MCF 10A (cell line): ENCODE measurements at regions not wholly inside any gene's neighbourhood (a gene's known extent, or its start where the extent isn't known, plus 50 kb on each side); places are given as distances from the start of the nearest gene placed in this dataset.

Source experiments
- BruUV-seq: library from RNA; stranded (reverse); fragments of 400-500 nt; replicated peaks from 2 replicates; lab custom pipeline; 2021; lab: Mats Ljungman, UMichigan
- CTCF ChIA-PET: fragments of 300-600 bp; sonication (Branson Sonifier 250); formaldehyde crosslinking; extraction: SDS; loops from one replicate; lab custom pipeline; 2021; ENCODE audit warnings: antibody characterized with exemption, inconsistent platforms; lab: Yijun Ruan, JAX
- POLR2A ChIA-PET: fragments of 300-600, 350-650 bp; sonication (Branson Sonifier 250); formaldehyde crosslinking; extraction: SDS; loops from one replicate; lab custom pipeline; 2020; ENCODE audit warnings: antibody characterized with exemption, inconsistent platforms; lab: Yijun Ruan, JAX
- DNase-seq: peaks from one replicate; pipeline ENCODE4 v3.0.0-alpha.2; 2018; ENCODE audit not compliant: unreplicated experiment
- H3K27ac Mint-ChIP-seq: one replicate; pipeline ENCODE4 v1.8.0; 2022; ENCODE audit warnings: mild to moderate bottlenecking, low read depth, mixed read lengths; ENCODE audit not compliant: unreplicated experiment
- H3K27me3 Mint-ChIP-seq: one replicate; pipeline ENCODE4 v1.8.0; 2022; ENCODE audit warnings: mixed read lengths; ENCODE audit not compliant: insufficient read depth, unreplicated experiment
- H3K36me3 Mint-ChIP-seq: one replicate; pipeline ENCODE4 v1.8.0; 2022; ENCODE audit warnings: mild to moderate bottlenecking, moderate library complexity, mixed read lengths; ENCODE audit not compliant: insufficient read depth, unreplicated experiment
- H3K4me1 Mint-ChIP-seq: one replicate; pipeline ENCODE4 v1.8.0; 2022; ENCODE audit warnings: mixed read lengths; ENCODE audit not compliant: insufficient read depth, unreplicated experiment
- H3K4me3 Mint-ChIP-seq: one replicate; pipeline ENCODE4 v1.8.0; 2022; ENCODE audit warnings: mild to moderate bottlenecking, moderate library complexity, mixed read lengths; ENCODE audit not compliant: unreplicated experiment
- H3K9me3 Mint-ChIP-seq: one replicate; pipeline ENCODE4 v1.8.0; 2022; ENCODE audit warnings: mixed read lengths; ENCODE audit not compliant: unreplicated experiment
- intact Hi-C: fragments of 100-400 bp; cut with micrococcal nuclease; formaldehyde crosslinking; loops from 2 replicates; pipeline ENCODE4 v1.14.1; 2022
- TF ChIP-seq, protein P1 (sequence below): fragments of 200-600 bp; IDR thresholded peaks from one replicate; pipeline ENCODE4 v1.8.0; 2022; ENCODE audit warnings: antibody characterized with exemption, mild to moderate bottlenecking; ENCODE audit not compliant: unreplicated experiment

DNA sequence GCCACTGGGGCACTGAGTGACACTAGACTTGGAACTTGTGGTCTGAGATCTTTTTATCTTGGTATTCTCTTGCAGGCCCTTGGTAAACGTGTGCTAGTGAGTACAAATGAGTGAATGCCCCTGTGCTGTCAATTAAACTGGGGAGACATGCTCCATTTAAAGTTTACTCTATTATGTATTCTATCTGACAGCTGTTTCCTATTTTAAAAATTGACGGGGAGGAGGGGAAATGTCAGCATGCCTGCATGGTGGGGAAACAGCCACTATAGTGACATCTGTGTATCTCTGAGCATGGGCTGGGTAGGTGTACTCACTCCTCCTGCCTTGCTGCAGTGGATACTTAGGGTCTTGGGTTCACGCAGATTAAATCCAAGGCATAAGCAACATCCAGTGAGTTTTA lies 59.0 kb upstream of the IKBKE start:
- H3K4me1 Mint-ChIP-seq: no peaks in the 10 kb centered on the region
- TF ChIP-seq, protein P1, sequence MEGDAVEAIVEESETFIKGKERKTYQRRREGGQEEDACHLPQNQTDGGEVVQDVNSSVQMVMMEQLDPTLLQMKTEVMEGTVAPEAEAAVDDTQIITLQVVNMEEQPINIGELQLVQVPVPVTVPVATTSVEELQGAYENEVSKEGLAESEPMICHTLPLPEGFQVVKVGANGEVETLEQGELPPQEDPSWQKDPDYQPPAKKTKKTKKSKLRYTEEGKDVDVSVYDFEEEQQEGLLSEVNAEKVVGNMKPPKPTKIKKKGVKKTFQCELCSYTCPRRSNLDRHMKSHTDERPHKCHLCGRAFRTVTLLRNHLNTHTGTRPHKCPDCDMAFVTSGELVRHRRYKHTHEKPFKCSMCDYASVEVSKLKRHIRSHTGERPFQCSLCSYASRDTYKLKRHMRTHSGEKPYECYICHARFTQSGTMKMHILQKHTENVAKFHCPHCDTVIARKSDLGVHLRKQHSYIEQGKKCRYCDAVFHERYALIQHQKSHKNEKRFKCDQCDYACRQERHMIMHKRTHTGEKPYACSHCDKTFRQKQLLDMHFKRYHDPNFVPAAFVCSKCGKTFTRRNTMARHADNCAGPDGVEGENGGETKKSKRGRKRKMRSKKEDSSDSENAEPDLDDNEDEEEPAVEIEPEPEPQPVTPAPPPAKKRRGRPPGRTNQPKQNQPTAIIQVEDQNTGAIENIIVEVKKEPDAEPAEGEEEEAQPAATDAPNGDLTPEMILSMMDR: no peak
- H3K4me3 Mint-ChIP-seq: no peak overlapping the region
- intact Hi-C loops: no loop called here
- no peak for DNase-seq
- BruUV-seq: no TSS peak
- H3K36me3 Mint-ChIP-seq: peaks cover 15% of the 10 kb centered on the region
- no peaks in the 10 kb centered on the region for H3K27me3 Mint-ChIP-seq
- H3K9me3 Mint-ChIP-seq: no peaks in the 10 kb centered on the region
- H3K27ac Mint-ChIP-seq: no peak overlapping the region
- CTCF ChIA-PET: interaction anchor here (0.8 kb wide), 1 partner anchor 61 kb away, joined by 3 read pairs; no protein-coding TSS in a partner anchor
- POLR2A ChIA-PET: interaction anchor here (0.6 kb wide), 1 partner anchor 1174 kb away, joined by 4 read pairs; no protein-coding TSS in a partner anchor

GRCh38 chr1:206415942-206416341 lies 54.3 kb upstream of the IKBKE start:
- TF ChIP-seq, protein P1: no peak
- Mint-ChIP-seq H3K27ac (no peak overlapping the region), H3K27me3 (no peaks in the 10 kb centered on the region), H3K4me1 (peaks cover 14% of the 10 kb centered on the region), H3K36me3 (peaks cover 41% of the 10 kb centered on the region), H3K9me3 (no peaks in the 10 kb centered on the region), H3K4me3 (no peak overlapping the region)
- BruUV-seq: no TSS peak
- intact Hi-C loops: no loop called here
- ChIA-PET CTCF (interaction anchor here (1.1 to 1.2 kb wide), 2 partner anchors 14 to 27 kb away, joined by 3 to 4 read pairs; no protein-coding TSS in a partner anchor), POLR2A (interaction anchor here (0.6 to 6.9 kb wide), 2 partner anchors 15 to 328 kb away, joined by 3 to 26 read pairs; no protein-coding TSS in a partner anchor)
- DNase-seq: no peak

GRCh38 chr1:206417774-206418614 lies 52.3 kb upstream of the IKBKE start:
- Mint-ChIP-seq H3K27ac (peak overlapping the region; percentile 84), H3K27me3 (no peaks in the 10 kb centered on the region), H3K36me3 (peaks cover 51% of the 10 kb centered on the region), H3K4me3 (no peak overlapping the region), H3K9me3 (no peaks in the 10 kb centered on the region), H3K4me1 (peaks cover 14% of the 10 kb centered on the region)
- intact Hi-C loops: no loop called here
- no TSS peak for BruUV-seq
- TF ChIP-seq, protein P1: no peak
- ChIA-PET POLR2A (interaction anchor here (1.4 to 6.9 kb wide), 2 partner anchors 10 to 13 kb away, joined by 6 to 26 read pairs; no protein-coding TSS in a partner anchor), CTCF (interaction anchor here (0.6 to 1.9 kb wide), 7 partner anchors 22 to 1025 kb away, joined by 3 to 10 read pairs (median 4); no protein-coding TSS in a partner anchor)
- DNase-seq: no peak

DNA sequence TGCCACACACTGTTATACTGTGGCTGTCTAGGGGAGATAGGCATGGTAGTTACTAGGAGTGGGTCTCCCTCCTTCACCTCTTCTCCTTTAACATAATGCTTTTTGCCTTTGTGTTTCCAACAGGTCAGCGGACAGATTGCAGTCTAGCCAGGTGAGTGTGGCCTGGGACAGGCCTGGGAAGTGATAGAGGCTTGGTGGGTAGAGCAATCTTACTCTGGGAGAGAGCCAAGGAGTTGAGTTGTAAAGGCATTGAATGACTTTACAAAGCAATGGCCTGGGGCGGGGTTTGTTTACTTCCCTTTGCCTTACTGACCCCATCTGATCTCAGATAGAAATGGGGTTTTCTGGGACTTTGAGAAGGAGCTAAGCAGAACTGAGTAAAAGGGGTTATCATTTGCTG lies 51.0 kb upstream of the IKBKE start:
- Mint-ChIP-seq H3K27me3 (no peaks in the 10 kb centered on the region), H3K4me3 (no peak overlapping the region), H3K9me3 (no peaks in the 10 kb centered on the region), H3K4me1 (peaks cover 14% of the 10 kb centered on the region), H3K27ac (peak overlapping the region; percentile 84), H3K36me3 (peaks cover 64% of the 10 kb centered on the region)
- ChIA-PET CTCF (interaction anchor here (0.6 to 1.9 kb wide), 8 partner anchors 11 to 1049 kb away, joined by 3 to 10 read pairs (median 4); no protein-coding TSS in a partner anchor), POLR2A (interaction anchor here (0.6 to 6.9 kb wide), 3 partner anchors 12 to 1872 kb away, joined by 5 to 26 read pairs (median 5); no protein-coding TSS in a partner anchor)
- TF ChIP-seq, protein P1: no peak
- intact Hi-C loops: no loop called here
- DNase-seq: peak; percentile 78
- TSS peak; percentile 77 for BruUV-seq
